ES-I3 (cell line): ENCODE measurements at regions not wholly inside any gene's neighbourhood (a gene's known extent, or its start where the extent isn't known, plus 50 kb on each side); places are given as distances from the start of the nearest gene placed in this dataset.

Experiments used
- H3K36me3 ChIP-seq: 2 replicates; pipeline ENCODE4 v1.6.1; 2013; ENCODE audit warnings: mild to moderate bottlenecking, low read length, control low read depth, moderate library complexity; ENCODE audit not compliant: insufficient read depth
- H3K4me1 ChIP-seq: 2 replicates; pipeline ENCODE4 v1.6.1; 2013; ENCODE audit warnings: mild to moderate bottlenecking, control low read depth, low read length; ENCODE audit not compliant: insufficient read depth
- H3K9ac ChIP-seq: 2 replicates; pipeline ENCODE4 v1.6.1; 2013; ENCODE audit warnings: low read depth, mild to moderate bottlenecking, low read length, moderate library complexity
- H3K9me3 ChIP-seq: 2 replicates; pipeline ENCODE4 v1.6.1; 2013; ENCODE audit warnings: mild to moderate bottlenecking, low read length, moderate library complexity; ENCODE audit not compliant: control insufficient read depth, insufficient read depth

DNA sequence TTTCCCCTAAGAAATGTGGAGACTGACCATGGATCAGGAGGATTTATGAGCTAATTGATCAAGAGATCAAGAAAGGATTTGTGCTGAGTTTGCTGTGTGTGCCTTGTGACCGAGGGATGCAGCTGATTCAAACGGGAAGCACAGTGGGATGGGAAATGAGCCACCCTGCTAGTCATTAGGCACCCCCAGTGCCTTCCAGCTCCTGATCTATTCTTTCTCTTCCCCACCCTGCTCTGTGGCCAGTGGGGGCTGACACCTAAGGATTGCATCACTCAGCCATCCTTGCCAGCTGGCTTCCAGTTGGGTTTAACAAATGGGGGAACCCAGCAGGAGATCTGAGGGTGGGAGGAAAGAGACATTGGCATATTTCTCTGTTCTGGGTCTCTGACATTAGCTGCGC is 132.2 kb upstream of the CXCR4 start:
- Histone ChIP-seq H3K9me3 (no peaks in the 10 kb centered on the region), H3K9ac (no peak overlapping the region), H3K36me3 (no peaks in the 10 kb centered on the region), H3K4me1 (peaks cover 4% of the 10 kb centered on the region; the same call in 1 of the 2 replicates)

DNA sequence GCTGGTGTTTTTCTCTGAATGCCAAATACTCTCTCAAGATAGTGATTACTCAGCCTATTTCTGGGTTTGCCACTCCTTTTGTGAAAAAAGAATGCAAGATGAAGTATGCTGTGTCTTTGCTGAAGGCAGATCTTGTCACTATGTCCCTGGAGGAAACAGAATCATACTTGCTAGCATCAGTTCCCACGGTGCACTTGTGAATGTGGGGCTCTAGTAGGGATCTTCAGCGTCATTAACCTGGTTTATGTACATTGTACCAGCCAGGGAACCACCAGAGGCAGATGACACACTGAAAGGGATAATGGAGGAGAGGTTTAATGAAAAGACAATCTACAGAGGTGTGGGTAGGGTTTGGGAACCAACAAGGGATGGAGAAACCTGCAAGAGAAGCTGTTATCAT is 131.0 kb upstream of the CXCR4 start:
- H3K9me3 ChIP-seq: no peaks in the 10 kb centered on the region
- no peaks in the 10 kb centered on the region for H3K36me3 ChIP-seq
- H3K9ac ChIP-seq: no peak overlapping the region
- peaks cover 4% of the 10 kb centered on the region; the same call in 1 of the 2 replicates for H3K4me1 ChIP-seq

DNA sequence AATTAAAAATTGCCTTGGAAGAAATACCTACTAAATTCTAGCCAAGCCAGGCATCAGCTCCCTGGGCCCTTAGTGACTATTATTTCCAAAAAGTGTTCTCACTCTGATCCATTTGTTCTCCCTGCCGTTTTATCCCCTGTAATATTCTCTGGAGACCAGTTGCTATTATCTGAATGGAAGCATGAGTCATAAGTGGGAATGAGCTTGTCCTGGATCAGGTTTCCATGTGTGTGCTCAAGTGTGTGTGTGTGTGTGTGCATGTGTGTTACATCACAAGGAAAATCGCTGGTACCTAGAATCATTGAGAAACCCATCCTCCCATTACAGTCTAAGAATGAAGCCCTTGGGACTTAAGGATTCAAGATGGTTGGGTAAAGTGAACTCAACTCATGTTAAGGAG is 130.3 kb upstream of the CXCR4 start:
- peaks cover 4% of the 10 kb centered on the region; the same call in 1 of the 2 replicates for H3K4me1 ChIP-seq
- H3K9ac ChIP-seq: no peak overlapping the region
- H3K36me3 ChIP-seq: no peaks in the 10 kb centered on the region
- no peaks in the 10 kb centered on the region for H3K9me3 ChIP-seq

DNA sequence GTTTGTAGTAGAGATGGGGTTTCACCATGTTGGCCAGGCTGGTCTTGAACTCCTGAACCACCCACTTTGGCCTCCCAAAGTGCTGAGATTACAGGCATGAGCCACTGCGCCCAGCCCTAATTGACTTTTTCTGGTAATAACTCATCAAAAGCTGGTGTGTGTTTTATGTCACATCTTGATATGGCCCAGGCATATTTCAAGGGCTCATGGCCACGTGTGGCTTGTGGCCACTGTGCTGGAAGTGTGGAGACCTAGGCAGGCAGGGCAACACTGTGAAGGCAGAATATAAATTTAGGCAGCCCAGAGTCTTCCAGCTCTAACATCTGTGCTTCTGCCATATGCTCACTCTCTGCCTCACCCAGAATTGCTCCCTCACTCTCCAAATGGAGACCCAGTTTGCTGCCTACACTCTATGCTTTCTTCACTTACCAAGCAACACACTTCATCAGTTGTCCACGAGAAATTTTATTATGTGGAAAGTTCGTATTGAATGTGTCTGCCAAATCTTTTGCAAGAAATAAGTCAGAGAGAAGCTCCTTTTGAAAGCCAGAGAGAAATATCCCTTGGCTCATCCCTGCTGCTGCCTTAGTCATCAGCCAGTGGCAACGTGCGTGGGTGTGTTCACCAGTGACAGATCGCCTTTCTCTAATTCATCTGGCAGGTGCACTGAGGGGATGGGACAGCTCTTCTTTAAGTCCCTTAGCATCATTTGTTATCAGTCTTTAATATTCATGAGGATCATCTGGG is 129.4 kb upstream of the CXCR4 start:
- no peaks in the 10 kb centered on the region for H3K9me3 ChIP-seq
- H3K4me1 ChIP-seq: peaks cover 4% of the 10 kb centered on the region; the same call in 1 of the 2 replicates
- no peak overlapping the region for H3K9ac ChIP-seq
- H3K36me3 ChIP-seq: no peaks in the 10 kb centered on the region

DNA sequence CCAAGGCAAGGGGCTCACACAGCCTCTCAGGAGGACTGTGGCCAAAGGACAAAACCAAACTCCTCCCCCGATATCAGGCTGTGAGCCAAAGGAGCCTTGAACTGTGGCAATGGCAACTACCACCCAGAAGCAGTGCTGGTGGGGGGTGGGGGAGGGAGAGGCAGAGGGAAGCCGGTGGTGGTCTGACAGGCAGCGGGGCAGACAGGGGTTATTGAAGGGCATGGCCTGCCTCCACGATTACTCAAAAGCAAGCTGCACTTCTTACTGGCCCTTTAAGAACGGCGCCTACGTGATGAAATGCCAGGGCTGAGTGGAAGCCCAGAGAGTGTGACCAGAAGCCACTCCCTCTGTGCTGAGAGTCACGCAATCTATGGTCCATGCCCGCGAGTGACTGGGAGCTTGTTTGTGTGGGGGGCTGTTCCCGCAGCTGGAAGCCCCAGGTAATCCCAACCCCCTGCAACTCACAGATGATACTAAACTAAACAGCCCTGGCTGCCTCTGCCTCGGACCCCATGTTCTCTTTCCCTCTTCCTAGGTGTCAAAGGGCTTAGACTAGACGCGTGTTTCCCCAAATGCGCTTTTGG is 128.2 kb upstream of the CXCR4 start:
- H3K9ac ChIP-seq: peak overlapping the region; percentile 29; the same call in 1 of the 2 replicates

DNA sequence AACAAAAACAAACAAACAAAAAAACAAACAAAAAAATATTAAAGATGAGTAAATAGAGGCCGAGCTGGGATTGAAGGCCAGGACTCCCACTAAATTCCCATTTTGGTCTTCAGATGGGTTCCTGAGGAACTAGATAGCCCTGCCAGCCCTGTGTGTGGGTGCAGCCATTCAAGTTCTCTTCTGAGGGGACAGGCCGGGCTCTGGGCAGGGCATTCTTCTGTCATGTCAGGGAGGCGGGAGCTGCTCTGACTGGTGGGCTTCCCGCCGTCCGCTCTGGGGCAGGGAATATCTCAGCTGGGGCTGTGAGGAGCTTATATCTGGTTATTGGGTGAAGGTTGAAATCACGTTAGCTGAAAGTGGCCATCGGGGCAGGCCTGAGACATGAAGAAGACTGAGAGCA is 127.3 kb upstream of the CXCR4 start:
- H3K36me3 ChIP-seq: no peaks in the 10 kb centered on the region
- no peak overlapping the region for H3K9ac ChIP-seq
- H3K4me1 ChIP-seq: peaks cover 4% of the 10 kb centered on the region; the same call in 1 of the 2 replicates
- no peaks in the 10 kb centered on the region for H3K9me3 ChIP-seq

More for the DNA sequence above, 128.2 kb upstream of the CXCR4 start:
- H3K36me3 ChIP-seq: no peaks in the 10 kb centered on the region
- H3K9me3 ChIP-seq: no peaks in the 10 kb centered on the region
- H3K4me1 ChIP-seq: peaks cover 4% of the 10 kb centered on the region; the same call in 1 of the 2 replicates

DNA sequence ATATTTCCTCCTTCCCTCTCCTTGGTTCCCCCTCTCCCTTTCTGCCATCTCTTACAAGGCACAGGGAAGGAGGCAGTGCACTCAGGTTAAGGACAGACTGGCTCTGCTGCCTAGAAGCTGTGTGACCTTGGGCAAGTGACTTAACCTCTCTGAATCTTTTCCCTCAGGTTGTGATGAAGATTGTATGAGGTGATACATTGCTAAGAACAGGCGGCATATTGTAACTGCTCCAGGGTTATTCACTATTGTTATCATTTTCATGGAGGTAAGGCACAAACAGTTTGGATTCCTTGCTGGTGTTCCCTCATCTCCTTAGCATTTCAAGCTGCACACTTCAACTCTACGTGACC is 126.6 kb upstream of the CXCR4 start:
- Histone ChIP-seq H3K4me1 (peaks cover 4% of the 10 kb centered on the region; the same call in 1 of the 2 replicates), H3K9ac (no peak overlapping the region), H3K36me3 (no peaks in the 10 kb centered on the region), H3K9me3 (no peaks in the 10 kb centered on the region)

DNA sequence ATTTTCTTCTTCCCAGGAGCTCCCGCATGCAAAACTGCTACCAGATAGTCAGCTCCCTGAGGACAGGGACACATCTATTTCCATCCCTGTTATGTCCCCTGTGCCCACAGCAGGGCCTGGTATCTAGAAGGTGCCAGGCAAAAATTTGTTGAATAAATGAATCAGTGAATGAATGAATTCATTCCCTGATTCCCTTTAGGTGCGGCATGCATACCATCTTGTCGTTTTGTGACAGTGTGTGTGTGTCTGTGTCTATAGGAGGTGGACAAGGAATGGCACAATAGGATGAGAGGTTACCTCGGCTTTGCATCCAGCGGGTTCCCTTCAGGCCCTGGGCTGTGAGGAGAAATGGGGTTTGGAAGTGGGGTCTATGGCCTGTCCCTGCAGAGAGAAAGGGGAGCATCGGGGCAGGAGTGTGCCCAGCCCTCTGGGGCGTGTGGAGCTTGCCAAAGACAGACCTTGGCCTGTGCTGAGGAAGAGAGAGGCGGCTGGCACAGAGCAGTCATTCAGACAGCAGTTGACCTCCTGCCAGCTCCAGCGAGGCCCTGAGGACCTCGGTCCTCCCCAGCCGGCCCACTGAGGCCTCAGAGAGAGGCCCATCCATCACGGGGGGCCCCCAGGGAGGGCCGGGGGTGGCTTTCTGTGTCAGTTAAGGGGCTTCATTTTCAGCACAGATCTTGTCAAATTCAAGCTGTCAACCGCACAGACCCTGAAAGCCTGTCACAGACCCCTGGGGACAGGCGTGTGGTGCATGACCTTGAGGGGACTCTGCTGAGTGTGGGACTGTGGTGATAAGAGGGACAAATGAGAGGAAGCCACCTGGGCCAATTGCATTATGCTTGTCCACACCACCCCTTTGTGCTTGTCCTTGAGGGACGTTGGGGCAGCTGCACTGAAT is 125.9 kb upstream of the CXCR4 start:
- peaks cover 4% of the 10 kb centered on the region; the same call in 1 of the 2 replicates for H3K4me1 ChIP-seq
- no peaks in the 10 kb centered on the region for H3K36me3 ChIP-seq
- no peaks in the 10 kb centered on the region for H3K9me3 ChIP-seq
- no peak overlapping the region for H3K9ac ChIP-seq

DNA sequence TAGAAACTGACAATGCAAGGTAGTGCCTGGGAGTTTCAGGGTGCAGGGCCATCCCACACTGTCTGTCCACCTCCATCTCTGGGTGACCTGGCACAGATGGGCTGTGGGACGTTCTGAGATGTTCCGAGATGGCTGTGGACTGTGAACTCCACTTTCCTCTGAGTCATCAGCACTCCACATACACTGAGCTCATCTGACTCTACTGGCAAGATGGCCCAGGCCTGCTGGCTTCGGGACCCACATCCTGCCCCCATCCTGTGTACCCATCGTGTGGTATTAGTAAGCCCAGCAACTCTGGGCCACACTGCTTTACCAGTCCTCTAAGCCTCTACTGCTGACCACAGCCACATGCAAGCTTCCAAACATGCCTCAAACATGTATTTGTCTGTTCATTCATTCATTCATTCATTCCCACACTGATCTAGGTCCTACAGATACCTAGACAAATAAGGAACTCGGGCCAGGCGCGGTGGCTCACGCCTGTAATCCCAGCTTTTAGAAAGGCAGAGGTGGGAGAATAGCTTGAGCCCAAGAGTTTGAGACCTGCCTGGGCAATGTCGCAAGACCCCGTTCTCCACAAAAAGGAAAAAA is 124.8 kb upstream of the CXCR4 start:
- no peaks in the 10 kb centered on the region for H3K36me3 ChIP-seq
- H3K9me3 ChIP-seq: no peaks in the 10 kb centered on the region
- no peak overlapping the region for H3K9ac ChIP-seq
- peaks cover 4% of the 10 kb centered on the region; the same call in 1 of the 2 replicates for H3K4me1 ChIP-seq

DNA sequence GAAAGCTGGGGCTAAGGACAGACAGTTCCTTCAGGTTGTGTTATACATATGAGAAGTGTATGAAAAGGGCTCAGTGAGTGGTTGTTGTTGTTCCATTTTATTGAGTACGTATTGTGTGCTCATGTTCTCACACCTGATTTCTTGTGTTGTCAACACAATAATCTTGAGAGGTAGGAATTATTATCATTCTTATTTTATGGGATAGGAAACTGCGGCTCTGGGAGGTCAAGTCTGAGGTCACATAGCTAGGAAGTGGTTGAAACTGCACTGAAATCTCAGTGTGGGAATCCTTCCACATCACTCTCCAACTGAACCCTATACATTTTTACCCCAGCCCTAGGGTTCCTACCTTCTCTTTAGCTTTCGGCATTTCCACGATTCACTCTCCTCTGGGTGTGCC is 124.2 kb upstream of the CXCR4 start:
- no peaks in the 10 kb centered on the region for H3K36me3 ChIP-seq
- no peak overlapping the region for H3K9ac ChIP-seq
- H3K9me3 ChIP-seq: no peaks in the 10 kb centered on the region
- H3K4me1 ChIP-seq: peaks cover 4% of the 10 kb centered on the region; the same call in 1 of the 2 replicates

DNA sequence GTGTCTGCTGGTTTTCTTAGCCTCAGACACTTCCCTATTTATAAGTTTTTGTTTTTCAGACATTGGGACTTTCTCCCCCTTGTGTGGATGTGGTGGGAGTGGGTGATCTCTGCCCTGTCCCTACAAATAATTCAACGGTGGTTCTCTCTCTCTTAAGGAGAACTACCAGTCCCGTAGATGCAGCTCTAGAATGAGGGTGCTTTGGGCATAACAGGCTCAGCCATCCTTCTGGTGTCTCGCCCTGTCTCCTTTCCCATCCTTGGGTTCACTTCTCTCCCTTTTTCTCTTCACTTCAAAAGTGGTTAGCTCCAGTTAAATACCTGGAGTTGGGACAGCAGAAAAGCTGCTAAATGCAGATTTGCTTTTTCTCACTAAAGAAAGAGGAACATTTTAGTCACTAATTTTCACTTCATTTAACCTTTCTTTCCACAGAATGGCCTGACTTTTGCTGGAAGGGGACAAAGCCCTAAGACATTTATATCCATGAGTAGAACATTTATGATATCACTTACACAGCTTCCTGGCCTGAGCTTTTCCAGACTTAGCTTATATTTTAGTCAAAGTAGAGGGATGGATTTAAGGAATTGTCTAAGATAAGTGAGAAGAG is 121.2 kb upstream of the CXCR4 start:
- H3K9ac ChIP-seq: no peak overlapping the region
- no peaks in the 10 kb centered on the region for H3K36me3 ChIP-seq

DNA sequence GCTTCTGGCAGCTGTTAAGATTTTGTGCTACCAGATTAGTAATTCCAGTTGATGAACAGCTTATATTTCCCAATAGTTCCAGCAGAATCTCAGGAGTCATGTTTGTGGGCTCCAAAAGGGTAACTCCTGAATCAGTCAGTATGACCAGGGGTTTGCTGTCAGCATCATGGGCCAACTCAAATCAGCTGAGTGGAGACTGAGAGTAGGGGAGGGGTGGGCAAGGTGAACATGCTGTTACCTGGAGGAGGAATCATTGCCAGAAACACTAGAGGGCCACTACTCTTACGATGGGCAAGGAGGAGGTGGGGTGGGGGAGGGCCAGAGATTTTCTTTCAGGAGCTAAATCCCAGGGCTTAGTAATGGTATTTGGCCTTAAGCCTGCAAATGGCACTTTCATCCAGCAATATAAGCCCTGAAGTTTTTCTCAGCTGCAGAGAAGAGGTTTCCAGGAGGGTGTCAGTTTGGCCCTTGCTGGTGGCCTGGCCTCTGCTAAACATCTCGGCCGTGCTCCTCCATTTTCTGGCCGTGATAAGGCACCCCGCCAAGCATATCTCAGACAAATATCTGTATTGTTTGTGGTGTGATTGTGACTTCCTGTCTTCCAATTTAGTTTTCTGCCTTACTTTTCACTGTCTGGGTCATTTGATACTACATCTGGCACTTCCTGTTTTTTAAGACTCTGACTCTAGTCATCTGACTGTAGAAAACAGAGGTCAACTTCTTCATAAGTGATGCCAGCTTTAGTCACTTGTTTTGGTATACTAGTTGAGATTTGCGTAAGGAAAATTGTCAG is 120.5 kb upstream of the CXCR4 start:
- Histone ChIP-seq H3K36me3 (no peaks in the 10 kb centered on the region), H3K4me1 (peaks cover 4% of the 10 kb centered on the region; the same call in 1 of the 2 replicates), H3K9me3 (no peaks in the 10 kb centered on the region), H3K9ac (no peak overlapping the region)

More for the DNA sequence above, 121.2 kb upstream of the CXCR4 start:
- Histone ChIP-seq H3K4me1 (peaks cover 4% of the 10 kb centered on the region; the same call in 1 of the 2 replicates), H3K9me3 (no peaks in the 10 kb centered on the region)

DNA sequence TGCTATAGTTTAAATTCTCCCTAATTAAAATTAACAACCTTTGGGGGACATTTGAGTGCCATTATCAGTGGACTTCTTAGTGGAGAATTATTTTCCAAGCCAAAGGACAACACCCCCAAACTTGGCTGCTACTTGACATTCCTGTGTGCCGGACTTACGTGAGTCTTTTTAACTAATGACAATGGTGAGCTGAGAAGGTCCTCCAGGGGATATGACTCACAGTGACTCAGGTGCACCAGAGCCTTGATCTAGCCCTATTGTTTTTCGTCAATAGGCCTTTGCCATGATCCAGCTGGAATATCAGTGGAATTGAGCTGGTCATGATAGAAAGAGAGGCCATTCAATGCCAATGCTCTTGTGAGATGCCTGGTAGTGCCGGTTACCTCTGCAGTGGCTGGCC is 118.1 kb upstream of the CXCR4 start:
- H3K9me3 ChIP-seq: no peaks in the 10 kb centered on the region
- H3K9ac ChIP-seq: no peak overlapping the region
- H3K36me3 ChIP-seq: no peaks in the 10 kb centered on the region
- peaks cover 4% of the 10 kb centered on the region; the same call in 1 of the 2 replicates for H3K4me1 ChIP-seq
